Stomach (tissue), 4 donors: ENCODE measurements at regions not wholly inside any gene's neighbourhood (a gene's known extent, or its start where the extent isn't known, plus 50 kb on each side); places are given as distances from the start of the nearest gene placed in this dataset.

ENCODE experiments used
- EP300 ChIP-seq: sonication (generic); formaldehyde crosslinking; IDR thresholded peaks from one replicate; pipeline ENCODE4 v1.6.1; 2017; ENCODE audit warnings: antibody characterized with exemption
- POLR2A ChIP-seq, 4 donors: fragments of 450-650 bp; IDR thresholded peaks; one replicate each; pipeline ENCODE4 v1.6.1; 2016; ENCODE audit warnings: antibody characterized with exemption in 4 of 4, control low read depth in 2 of 4, mild to moderate bottlenecking in 1 of 4, moderate library complexity in 1 of 4
- POLR2AphosphoS5 ChIP-seq, 3 donors: sonication (generic); formaldehyde crosslinking; IDR thresholded peaks; one replicate each; pipeline ENCODE4 v1.6.1; 2016; ENCODE audit warnings: antibody characterized with exemption in 3 of 3
- TF ChIP-seq, protein P1 (sequence below), 7 experiments: fragments of 450-650 bp in 4 of 7; fragments of 200-600 bp in 3 of 7; sonication (generic) in 3 of 7; IDR thresholded peaks; one replicate each; pipeline ENCODE4 v1.5.1; 2016 to 2019; ENCODE audit warnings: antibody characterized with exemption in 7 of 7, control low read depth in 2 of 7, mild to moderate bottlenecking in 1 of 7

GRCh38 chr10:78800535-78801320 lies 268.0 kb upstream of the ZMIZ1 start:
- TF ChIP-seq, protein P1, sequence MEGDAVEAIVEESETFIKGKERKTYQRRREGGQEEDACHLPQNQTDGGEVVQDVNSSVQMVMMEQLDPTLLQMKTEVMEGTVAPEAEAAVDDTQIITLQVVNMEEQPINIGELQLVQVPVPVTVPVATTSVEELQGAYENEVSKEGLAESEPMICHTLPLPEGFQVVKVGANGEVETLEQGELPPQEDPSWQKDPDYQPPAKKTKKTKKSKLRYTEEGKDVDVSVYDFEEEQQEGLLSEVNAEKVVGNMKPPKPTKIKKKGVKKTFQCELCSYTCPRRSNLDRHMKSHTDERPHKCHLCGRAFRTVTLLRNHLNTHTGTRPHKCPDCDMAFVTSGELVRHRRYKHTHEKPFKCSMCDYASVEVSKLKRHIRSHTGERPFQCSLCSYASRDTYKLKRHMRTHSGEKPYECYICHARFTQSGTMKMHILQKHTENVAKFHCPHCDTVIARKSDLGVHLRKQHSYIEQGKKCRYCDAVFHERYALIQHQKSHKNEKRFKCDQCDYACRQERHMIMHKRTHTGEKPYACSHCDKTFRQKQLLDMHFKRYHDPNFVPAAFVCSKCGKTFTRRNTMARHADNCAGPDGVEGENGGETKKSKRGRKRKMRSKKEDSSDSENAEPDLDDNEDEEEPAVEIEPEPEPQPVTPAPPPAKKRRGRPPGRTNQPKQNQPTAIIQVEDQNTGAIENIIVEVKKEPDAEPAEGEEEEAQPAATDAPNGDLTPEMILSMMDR (IDR thresholded peaks at IDR 0.05), result no peak
- TF ChIP-seq EP300, result no peak
- no peak for TF ChIP-seq POLR2AphosphoS5 (IDR thresholded peaks at IDR 0.05)
- no peak for TF ChIP-seq POLR2A (IDR thresholded peaks at IDR 0.05)
